HG02852 (cell line): ENCODE measurements at regions not wholly inside any gene's neighbourhood (a gene's known extent, or its start where the extent isn't known, plus 50 kb on each side); places are given as distances from the start of the nearest gene placed in this dataset.

ENCODE experiments used
- ATAC-seq: cut with Tn5 transposase; IDR thresholded peaks from one replicate; pipeline ENCODE4 v1.9.1; 2021; ENCODE audit warnings: mild to moderate bottlenecking, moderate library complexity; ENCODE audit not compliant: unreplicated experiment

DNA sequence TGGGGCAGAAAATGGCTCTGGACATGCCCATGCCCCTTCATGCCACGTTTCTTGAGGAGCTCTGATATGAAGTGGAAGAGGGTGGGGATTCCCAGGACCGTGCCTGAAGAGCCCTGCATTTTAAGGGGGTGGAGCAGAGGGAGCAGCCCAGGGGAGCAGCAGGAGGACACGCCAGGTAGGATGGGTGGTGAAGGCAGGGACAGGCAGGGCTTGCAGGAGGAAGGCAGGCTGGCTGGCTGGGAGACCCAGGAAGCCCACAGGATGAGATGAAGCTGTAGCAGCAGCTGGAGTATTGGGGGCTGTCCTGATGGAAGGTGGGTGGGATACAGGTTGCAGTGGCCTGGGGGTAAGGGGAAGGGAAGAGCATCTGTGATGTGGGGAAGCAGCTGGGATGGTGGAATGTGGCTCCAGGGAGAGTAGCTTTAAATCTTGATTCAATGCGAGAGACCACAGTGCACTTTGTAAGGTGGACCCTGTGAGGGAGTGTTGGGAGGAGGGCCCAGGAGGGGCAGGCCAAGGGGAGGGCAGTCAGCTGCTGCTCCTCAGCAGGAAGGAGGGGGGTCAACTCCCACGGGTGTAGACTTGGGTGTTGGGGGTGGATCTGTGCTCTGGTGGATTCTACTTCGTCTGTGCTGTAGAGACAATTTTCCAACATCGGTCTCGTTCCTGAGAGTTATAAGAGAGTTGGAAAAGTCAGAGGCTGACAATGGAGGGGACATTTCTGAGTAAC lies 242.6 kb upstream of the IRX4 start:
- ATAC-seq = no peak

DNA sequence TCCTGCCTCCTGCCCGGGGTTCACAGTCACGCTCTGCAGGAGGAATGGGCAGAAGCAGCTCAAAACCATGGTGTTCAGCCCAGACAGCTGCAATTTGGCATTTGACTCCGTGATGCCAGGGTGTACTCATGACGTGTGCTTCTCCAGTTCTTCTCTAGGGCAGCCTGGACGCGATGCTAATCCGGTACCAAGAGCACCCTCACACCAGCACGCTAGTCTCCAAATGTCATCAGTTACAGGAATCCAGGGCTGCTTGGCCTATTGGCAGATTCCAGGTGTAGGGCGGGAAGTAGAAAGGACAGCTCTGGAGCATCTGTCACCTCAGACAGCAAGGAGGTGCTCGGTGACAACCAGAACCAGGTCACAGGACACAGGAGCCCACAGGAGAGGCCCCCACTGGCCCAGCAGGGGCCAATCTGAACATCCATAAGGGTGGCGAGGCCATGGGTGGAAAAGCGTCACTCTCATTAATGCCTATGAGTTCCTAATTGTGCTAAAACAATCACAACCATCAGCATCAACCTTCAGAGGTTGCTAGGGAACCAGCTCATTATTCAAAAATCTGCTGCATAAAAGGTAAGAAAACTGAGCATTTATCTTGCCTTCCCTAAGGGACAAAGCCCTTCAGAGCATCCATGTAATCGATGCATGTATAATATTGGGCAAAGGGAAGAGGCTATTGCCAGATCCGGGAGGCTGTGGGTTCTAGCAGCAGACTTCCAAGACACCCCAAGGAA lies 241.9 kb upstream of the IRX4 start:
- no peak for ATAC-seq

DNA sequence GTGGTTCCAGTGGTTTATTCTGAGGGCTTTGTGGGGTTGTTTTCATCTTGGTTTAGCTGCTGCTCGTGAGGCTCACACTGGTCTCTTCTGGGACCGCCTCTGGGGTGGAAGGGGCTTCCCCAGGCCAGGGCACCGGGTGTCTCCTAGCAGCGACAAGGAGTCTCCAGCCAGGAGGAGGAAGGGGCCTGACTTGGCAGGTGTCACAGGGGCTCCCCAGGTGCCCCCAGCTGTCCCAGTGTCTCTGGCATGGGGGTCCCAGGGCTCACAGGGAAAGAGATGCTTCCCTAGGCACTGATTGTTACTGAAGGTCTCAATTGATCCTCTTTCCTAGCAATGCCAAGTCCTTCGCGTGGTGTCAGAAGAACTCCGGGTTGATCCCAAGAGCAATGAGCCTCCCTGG lies 241.1 kb upstream of the IRX4 start:
- ATAC-seq = no peak

DNA sequence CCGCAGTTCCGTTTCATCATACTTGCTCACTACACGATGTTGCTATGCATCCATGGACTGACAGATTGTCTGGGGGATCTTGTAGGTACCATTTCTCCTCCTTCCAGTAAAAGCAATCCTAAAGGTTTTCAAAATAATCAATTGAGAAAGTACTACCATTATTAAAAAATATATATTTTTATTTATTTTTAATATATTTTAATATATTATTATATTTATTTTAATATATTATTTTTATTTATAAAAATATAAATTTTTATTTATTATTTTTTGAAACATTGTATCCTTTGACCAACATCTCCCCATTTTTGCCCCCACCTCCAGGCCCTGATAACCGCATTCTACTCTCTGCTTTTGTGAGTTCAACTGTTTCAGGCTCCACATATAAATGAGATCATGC lies 237.6 kb upstream of the IRX4 start:
- ATAC-seq = no peak

DNA sequence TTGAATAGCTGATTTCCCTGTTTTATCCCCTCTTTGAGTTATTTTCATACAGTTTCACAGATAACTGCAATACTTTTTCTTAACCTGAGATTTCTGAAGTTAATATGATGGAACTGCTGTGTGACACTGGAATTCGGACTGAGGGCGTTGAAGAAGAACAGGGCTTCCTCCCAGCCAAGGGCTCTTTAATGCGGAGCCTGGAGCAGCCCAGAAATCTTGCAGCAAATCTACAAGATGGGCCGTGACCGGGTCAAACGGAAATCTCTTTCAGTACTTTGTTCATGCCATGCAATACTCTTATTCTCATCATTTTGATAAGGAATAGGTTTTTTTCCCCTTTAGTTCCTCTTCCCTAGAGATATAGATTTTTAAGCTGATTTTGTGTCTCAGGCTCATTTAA lies 236.8 kb upstream of the IRX4 start:
- no peak for ATAC-seq

DNA sequence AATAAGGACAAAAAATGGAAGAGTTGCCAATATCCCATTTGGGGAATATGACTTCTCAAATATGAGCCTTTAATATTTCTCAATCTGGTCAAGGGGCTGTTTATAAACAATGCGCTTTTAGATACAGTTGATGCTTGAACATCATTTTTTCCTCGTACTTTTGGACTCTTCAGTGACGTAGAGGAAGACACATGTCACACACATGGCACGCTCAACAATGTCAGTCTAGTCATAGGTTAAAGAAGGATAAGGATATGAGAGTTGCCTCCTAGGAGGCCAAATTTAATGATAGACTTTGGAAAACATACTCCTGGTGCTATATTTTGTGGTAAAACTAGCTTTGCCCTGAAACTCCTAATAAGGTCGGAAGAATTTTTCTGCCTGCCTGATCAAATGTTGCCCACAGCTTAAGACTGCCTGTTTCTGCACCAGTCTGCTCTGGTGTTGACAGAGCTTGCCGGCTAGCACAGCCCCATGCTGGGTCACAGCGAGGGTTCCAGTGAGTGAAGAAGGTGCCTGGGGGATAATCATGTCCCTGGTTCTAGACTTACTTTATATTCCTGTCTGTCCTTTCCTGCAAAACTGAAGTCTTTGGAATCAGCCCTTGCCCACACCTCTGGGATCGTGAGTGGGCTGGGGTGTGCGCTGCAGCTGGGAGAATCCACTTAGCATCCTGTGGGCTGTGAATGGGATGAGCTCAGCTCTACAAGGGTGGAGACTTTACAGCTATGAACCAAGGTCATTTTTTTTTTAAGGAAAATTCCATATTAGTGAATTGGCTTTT lies 230.8 kb upstream of the IRX4 start:
- no peak for ATAC-seq

DNA sequence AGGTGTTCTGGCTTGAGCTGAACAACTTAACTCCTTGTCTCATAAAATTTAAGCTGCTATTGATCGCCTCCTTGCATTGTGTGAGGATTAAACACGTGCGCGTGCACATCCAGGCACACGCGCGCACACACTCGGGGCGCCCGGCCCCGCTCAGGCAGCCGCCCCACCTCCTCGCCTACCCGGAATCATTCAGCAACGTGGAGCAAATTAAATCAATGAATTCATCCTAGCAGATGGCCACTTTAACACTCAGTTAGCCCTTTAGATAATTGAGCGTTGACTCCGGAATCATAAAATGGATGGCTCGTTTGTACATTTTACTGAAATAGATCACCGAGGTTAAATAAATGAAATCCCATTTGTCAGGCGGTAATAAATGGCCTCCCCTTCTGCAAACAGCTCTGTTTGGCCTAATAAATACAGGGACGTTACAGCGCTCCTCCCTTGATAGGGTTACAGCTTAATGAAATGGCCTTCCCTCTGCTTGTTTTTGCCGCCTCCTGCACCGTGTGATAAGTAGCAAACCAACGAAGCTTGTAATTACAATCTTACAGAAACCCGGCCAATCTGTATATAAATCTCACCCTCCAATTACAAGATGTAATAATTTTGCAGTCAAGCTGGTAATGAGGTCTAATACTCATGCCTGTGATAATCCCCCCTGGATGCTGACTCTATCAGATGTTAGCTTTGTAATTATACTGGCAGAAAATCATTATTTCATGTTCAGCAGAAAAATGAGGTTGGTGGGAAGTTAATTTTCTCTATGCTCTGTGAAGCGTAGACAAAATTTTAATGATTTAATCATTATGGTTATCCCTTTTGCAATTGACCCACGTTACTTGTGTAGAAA lies 229.7 kb upstream of the IRX4 start:
- ATAC-seq = no peak

DNA sequence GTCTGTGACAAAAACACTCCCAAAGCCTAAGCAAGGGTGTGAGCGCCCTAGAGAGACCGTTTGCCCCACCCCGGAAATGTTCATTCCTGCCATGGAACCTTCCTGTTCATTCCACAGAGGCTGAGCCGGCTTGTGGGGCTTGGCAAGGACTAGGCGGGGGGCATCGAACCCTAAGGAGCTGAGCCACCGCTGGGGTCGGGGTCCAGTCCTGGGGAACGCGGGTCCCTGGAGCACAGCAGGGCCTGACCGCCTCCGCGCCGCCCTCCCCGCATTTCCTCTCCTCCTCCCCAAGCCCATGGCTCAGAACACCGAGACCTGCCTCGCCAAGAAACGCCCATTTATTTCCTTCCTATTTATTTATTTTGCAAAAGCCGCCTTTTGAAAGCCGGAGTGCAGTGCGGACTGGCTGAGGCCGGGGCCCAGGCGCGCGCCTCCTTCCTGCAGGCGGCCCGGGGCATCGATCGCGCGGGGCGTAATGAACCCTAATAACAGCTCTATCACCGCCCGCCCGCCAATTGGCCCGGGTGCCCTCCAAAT lies 228.9 kb upstream of the IRX4 start:
- no peak for ATAC-seq

DNA sequence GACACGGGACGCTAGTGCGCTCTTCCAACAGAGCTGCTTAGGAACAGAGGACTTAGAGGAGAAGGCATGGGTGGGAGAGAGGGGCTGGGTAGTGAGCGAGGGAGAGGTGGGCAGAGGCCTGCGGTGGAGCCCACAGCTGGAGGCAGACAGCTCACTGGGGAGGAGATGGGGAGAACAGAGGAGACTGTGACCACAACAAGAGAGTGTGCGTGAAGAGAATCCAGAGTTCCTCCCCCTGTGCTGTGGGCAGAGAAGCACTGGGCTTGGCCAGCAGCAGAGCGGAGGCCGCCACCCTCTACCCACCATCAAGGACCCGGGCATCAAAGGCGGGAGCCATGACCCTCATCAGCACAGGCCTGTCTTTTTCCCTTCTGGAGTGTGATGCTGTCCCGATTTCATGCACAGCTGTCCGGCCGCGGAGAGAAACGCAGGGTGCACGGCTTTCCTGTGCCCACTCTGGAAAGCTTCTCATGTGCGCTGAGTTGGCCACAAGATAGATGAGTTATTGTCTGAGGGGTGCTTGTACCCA lies 228.3 kb upstream of the IRX4 start:
- no peak for ATAC-seq

DNA sequence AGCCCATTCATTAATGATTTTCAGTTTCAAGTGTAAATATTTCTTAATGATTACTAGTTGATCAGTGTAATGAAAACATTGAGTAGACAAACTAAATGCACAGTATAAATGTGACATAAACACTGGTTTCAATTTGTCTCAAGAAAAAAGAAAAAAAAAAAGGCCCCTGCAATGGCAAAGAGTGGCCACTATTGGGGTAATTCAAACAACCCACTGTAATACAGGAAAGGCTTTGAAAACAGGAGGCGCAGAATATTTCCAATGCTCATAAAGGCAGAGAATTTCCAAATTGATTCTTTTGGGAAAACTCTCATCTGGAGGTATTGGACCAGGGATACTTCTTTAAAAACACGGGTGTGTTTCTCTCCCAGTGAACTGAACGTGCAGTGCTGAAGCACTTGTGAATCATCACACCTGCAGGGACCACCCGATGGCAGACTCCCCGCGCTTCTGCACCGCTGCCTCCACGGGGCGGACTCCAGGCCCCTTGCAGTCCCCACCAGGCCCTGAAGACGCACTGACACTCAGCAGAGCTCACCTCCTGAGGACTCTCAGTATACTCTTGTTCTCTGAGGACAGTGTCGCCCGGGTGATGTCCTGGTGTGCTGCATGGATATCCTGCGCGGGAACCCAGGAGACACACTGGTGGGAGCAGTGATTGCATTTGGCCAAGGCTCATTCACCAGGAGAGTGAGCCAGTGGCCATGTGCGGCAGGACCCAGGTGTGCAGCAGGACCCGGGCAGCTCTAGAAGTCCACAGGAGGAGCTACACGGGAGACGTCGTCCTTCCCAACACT lies 227.6 kb upstream of the IRX4 start:
- ATAC-seq = no peak

DNA sequence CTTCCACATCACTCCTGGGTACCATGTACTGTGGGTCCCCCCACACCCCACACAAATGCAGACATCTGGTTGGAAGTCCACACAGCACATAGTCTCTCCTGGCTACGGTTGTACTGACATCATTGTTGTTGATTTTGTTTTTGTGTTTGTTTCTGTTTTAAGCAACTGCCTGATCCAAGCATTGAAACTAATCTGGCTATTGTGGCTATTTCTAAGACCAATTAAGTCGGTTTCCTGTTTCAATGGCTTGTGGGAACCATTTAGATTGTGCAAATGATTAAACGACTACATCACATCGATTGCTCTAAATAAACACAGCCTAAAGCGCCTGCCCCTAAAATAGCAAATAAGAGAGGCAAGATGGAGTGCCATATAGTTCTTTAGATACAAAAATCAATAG lies 226.8 kb upstream of the IRX4 start:
- ATAC-seq = no peak

DNA sequence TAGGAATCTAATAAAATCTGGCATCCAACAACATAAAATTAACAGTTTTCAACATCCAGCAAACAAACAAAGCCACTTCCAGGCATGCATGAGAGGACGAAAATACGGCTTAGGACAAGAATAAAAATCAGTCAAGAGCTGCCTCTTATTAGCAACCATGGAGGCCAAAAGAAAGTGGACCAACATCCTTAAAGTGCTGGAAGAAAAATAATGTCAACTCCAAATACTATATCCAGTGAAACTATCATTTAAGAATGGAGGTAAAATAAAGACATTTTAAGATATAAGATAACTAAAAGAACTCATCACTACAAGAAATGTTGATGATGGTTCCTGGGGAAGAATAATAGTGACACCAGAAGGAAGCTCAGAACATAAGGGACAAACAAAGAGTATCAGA lies 224.0 kb upstream of the IRX4 start:
- no peak for ATAC-seq

DNA sequence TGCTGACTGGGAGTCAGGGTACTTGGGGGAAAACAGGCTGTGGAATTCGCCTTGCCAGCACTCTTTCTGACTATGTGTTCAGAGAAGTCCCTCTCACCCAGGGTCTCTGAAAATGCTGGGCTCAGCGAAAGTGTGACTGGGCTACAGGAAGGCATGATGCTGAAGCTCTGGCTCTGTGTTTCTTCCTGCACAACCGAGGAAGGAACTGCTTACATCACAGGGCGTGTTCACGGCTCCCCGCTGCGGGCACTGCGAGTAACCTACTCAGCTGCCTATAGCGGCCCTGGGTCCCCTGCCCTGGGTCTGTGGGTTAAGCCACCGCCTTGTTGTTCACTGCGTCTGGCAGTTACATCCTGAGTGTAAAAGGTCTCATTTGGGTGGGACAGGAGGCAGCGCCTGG lies 222.4 kb upstream of the IRX4 start:
- no peak for ATAC-seq

DNA sequence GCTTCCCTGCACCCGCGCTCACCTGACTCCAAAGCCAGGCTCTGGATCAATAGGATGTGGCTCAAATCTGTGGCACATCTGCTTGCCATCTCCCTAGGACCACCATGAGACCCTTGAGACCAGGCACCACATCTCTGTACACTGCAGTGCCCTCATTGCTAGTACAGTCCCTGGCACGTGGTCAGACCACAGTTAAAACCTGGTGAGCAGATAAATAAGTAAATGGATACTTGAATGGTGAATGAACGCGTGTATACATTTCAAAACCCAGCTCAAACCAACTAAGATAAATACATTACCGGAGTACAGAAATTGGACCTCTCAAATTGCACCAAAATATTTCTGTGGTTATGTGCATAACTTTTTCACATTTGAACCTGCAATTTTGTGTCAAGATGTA lies 221.2 kb upstream of the IRX4 start:
- no peak for ATAC-seq

DNA sequence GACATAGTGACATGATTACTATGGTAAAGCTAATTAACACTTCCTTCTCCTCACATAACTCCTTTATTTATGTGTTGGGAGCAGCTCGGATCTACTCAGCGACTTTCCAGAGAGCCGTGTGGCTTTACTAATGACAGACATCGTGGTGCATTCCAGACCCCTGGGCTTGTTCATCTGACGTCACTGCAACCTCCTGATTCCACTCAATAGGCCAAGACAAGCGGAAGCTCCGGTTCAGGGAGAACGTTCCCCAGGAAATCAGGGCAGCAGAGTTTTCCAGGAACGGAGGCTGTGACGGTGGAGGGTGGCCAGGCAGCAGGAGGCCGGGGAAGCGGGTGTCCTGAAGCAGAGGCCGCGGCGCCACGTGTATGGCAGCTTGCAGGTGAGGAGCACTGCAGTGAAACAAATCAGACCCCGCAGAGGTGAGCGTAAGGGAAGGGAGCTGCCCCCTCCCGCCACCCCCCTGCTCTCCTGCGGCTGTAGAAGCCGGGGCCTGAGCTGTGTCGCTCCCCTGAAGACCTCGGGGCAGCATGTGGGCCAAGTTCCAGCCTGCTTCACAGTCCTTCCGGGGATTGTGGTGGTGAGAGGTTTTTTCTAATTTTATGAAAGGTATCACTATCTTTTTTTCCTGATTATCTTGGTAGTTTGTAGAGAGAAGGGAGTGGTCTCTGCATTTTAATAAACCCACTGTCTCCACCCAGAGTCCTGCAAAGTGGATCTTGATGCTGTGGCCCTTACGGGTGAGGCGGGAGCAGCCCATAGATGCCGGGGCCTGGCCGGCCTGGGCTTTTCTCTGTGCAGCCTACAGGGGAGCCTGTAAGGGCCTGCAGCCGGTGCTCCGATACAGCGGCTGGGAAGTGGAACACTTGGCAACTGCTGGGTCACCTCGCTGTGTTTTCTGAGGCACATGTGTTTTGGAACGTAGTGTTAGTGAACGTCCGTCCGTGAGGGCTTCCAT lies 220.4 kb upstream of the IRX4 start:
- no peak for ATAC-seq

DNA sequence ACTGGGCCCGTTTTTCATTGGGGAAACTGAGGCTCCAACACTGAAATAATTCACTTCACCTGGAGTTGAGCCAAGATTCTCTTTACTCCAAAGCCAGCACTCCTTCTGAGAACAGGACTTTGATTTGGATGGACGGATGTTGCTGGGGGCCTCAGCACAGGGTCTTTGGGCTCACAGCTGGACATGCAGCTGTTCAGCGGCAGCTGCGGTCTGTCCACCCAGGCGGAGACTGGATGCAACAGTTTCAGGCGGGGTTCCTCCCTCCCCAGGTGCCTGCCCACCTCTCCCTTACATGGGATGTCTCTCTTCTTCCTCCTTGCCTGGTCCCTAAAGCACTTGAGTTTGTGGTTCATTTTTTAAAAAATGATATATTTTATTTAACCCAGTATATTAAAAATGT lies 219.0 kb upstream of the IRX4 start:
- no peak for ATAC-seq

DNA sequence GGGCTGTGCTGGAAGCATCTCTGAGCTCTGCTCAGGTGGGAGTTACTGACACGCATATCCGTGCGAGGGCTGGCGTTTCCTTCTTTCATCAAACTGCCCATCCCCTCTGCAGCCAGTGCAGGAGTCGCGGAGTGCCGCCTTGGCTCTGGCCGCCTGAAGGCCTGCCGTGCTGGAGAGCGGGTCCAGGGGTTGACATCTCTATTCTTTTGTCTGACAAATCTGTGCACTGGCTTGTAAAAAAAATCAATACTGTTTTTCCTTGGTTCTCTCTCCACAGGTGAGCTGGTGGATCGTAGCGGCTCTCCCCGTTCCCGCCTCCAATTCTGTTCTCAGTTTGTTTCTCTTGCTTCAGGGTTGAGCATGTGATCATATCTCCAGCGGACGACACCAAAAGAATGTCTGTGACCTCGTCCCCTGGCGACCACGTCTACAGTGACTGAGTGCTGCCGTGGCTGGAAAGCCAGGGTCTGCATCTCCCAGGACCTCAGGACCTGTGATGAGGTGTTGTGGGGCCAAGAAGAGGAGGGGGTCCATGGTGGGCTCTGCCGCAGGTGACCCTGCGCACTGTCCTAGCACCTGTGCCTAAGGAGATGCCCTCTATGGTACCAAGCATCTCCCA lies 214.3 kb upstream of the IRX4 start:
- no peak for ATAC-seq

DNA sequence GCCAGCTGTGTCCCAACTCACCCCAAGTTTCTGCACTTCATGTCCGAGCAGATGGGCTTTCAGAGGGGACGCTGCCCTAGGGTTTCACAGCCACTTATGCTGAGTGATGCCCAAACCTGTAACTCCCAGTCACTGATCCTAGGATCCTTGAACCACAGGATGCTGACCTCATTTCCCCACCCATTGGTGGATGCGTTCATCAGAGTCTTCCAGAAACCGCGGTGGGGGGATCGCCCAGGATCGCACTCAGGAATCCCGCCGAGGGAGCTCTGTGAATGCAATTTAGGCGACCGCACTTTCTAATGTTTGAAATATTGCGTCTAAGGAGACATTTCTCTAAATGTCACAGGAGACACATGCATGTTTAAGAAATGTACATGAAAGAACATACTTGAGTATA lies 212.3 kb upstream of the IRX4 start:
- ATAC-seq = no peak
